ENCODE measurements at regions not wholly inside any gene's neighbourhood (a gene's known extent, or its start where the extent isn't known, plus 50 kb on each side); places are given as distances from the start of the nearest gene placed in this dataset.

DNA sequence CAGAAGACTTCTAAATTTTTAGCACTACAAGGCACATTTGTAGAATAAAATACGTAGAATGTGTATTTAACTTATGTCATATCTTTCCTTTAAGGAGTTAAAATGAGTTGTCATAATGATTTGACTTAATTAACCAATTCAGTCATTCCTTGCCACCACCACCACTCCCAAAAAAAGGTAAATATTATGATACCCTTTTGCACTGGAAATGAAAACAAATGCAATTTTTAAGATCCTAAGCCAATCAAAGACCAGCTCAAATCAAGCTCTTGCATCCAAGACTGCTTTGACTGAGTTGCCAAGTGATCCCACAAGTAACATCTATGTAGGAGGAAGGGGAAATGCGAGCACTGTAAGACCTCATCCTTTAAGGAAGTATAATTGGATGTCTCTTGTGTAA, 426.6 kb upstream of the ATP11B start:
- TF ChIP-seq, protein P1, sequence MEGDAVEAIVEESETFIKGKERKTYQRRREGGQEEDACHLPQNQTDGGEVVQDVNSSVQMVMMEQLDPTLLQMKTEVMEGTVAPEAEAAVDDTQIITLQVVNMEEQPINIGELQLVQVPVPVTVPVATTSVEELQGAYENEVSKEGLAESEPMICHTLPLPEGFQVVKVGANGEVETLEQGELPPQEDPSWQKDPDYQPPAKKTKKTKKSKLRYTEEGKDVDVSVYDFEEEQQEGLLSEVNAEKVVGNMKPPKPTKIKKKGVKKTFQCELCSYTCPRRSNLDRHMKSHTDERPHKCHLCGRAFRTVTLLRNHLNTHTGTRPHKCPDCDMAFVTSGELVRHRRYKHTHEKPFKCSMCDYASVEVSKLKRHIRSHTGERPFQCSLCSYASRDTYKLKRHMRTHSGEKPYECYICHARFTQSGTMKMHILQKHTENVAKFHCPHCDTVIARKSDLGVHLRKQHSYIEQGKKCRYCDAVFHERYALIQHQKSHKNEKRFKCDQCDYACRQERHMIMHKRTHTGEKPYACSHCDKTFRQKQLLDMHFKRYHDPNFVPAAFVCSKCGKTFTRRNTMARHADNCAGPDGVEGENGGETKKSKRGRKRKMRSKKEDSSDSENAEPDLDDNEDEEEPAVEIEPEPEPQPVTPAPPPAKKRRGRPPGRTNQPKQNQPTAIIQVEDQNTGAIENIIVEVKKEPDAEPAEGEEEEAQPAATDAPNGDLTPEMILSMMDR (IDR thresholded peaks at IDR 0.05; ENCODE audit: insufficient read depth, low read depth, low read length), result no peak
- no peak for TF ChIP-seq EZH2 (IDR thresholded peaks at IDR 0.05; ENCODE audit: insufficient read depth, low read length)

Measured in astrocyte (in vitro differentiated cells and primary cell).